ENCODE measurements at regions not wholly inside any gene's neighbourhood (a gene's known extent, or its start where the extent isn't known, plus 50 kb on each side); places are given as distances from the start of the nearest gene placed in this dataset.

DNA sequence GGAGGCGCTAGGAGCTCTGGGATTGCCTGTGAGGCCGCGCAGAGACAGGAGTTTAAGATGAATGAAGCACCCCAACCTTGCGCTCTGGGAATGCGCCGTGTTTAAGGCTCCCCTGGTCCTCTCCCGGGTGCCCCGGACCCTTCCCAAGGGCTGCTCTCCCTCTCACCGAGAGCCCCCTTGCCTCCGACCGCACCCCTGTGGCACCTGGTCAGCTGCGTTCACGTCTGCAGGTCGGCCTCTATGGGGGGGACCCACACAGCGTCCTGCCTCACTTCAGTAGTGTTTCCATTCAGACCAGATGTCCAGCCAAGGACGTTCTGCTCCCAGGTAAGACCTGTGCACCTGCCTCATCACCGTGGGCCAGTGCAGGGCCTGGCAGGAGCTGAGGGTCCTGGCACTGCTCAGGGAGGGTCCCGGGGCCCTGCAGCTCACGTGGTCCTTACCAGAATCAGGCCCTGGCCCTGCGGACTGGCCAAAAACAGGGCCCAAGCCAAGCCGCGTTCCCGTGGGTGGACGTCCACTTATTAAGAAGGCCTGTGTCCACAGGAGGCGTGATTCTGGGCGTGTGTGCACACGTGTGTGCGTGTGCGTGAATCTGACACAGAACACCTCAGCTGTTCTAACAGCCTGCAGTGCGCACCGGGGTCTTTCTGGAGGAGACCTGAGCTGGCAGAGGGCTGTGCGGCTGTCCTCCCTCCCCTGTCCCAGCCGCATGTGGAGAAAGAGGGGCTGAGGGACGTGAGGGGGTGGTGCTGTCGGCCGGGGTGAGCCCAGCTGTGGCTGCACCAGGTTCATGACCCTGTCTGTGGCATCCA, 79.9 kb upstream of the BHLHE23 start:
- no peaks in the 10 kb centered on the region for H3K4me1 Mint-ChIP-seq (ENCODE audit: insufficient read depth, unreplicated experiment)
- ChIA-PET POLR2A (interaction anchor here (0.5 to 0.7 kb wide), 2 partner anchors 16 to 73 kb away, joined by 3 to 4 read pairs; no protein-coding TSS in a partner anchor), CTCF (interaction anchor here (0.5 kb wide), 1 partner anchor 42 kb away, joined by 3 read pairs; no protein-coding TSS in a partner anchor)
- no peak overlapping the region for H3K4me3 Mint-ChIP-seq (ENCODE audit: unreplicated experiment)
- no peaks in the 10 kb centered on the region for H3K36me3 Mint-ChIP-seq (ENCODE audit: insufficient read depth, unreplicated experiment)
- no peak for DNase-seq (ENCODE audit: unreplicated experiment)
- TF ChIP-seq, protein P1, sequence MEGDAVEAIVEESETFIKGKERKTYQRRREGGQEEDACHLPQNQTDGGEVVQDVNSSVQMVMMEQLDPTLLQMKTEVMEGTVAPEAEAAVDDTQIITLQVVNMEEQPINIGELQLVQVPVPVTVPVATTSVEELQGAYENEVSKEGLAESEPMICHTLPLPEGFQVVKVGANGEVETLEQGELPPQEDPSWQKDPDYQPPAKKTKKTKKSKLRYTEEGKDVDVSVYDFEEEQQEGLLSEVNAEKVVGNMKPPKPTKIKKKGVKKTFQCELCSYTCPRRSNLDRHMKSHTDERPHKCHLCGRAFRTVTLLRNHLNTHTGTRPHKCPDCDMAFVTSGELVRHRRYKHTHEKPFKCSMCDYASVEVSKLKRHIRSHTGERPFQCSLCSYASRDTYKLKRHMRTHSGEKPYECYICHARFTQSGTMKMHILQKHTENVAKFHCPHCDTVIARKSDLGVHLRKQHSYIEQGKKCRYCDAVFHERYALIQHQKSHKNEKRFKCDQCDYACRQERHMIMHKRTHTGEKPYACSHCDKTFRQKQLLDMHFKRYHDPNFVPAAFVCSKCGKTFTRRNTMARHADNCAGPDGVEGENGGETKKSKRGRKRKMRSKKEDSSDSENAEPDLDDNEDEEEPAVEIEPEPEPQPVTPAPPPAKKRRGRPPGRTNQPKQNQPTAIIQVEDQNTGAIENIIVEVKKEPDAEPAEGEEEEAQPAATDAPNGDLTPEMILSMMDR (IDR thresholded peaks at IDR 0.05; ENCODE audit: unreplicated experiment): no peak
- peaks cover 39% of the 10 kb centered on the region for H3K27me3 Mint-ChIP-seq (ENCODE audit: insufficient read depth, unreplicated experiment)
- H3K27ac Mint-ChIP-seq (ENCODE audit: low read depth, unreplicated experiment): no peak overlapping the region
- intact Hi-C loops (cut with micrococcal nuclease): no loop called here
- no TSS peak for BruUV-seq (replicated peaks)
- H3K9me3 Mint-ChIP-seq (ENCODE audit: unreplicated experiment): no peaks in the 10 kb centered on the region

DNA sequence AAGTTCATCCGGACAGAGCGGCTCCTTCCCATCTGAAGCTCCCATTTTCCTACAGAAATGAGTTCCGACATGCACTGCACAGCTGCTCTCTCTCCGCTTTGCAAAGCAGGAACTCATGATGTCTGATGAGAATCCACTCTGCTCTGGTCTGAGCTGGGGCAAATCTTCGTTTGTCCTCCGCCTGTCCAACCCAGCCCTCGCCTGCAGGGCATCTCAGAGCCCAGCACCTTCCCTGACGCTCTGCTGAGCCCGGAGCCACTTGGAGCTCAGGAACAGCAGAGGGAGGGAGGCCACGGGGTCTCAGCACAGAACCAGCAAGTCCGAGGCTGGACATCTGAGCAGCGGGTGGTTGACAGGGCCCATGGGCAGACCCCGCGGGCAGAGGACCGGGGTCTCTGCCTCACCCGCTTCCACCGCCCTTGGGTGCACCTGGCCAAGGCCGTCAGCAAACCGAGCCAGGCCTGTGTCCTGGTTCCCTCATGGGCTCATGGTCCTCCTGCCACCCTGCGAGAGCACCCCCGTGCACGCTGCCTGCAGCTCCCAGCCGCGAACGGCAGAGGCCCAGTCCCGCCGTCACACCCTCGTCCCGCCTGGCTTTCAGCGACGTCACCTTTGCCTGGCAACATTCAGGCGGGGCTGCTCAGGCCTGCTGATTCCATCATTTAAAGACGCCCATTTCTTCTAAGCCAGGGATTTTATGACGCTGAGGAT, 78.5 kb upstream of the BHLHE23 start:
- no peaks in the 10 kb centered on the region for H3K9me3 Mint-ChIP-seq (ENCODE audit: unreplicated experiment)
- peaks cover 39% of the 10 kb centered on the region for H3K27me3 Mint-ChIP-seq (ENCODE audit: insufficient read depth, unreplicated experiment)
- no peaks in the 10 kb centered on the region for H3K36me3 Mint-ChIP-seq (ENCODE audit: insufficient read depth, unreplicated experiment)
- no peak for DNase-seq (ENCODE audit: unreplicated experiment)
- TF ChIP-seq, protein P1 (IDR thresholded peaks at IDR 0.05; ENCODE audit: unreplicated experiment): no peak
- no peak overlapping the region for H3K4me3 Mint-ChIP-seq (ENCODE audit: unreplicated experiment)
- no peak overlapping the region for H3K27ac Mint-ChIP-seq (ENCODE audit: low read depth, unreplicated experiment)
- BruUV-seq (replicated peaks): no TSS peak
- CTCF ChIA-PET: interaction anchor here (0.5 to 0.8 kb wide), 3 partner anchors 29 to 454 kb away, joined by 3 to 4 read pairs (median 4); no protein-coding TSS in a partner anchor
- no peaks in the 10 kb centered on the region for H3K4me1 Mint-ChIP-seq (ENCODE audit: insufficient read depth, unreplicated experiment)
- intact Hi-C loops (cut with micrococcal nuclease): no loop called here
- POLR2A ChIA-PET: no interaction called here

DNA sequence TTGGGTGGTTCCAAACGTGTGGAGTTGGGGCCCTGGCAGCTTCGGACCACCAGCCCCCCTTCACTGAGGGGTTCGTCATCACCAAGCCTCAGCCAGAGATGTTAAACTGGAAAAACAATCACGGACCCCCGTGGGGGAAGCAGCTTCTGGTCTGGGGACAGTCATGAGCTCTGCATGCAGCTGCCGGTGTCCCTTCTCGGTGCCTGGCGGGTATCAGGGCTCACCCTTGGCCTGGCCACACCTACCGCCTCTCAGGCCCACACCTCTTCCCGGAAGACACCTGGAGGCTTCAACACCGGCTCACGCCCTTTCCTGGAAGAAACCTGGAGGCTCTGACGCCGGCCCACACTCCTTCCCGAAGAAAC, 77.8 kb upstream of the BHLHE23 start:
- intact Hi-C loops (cut with micrococcal nuclease): no loop called here
- H3K27me3 Mint-ChIP-seq (ENCODE audit: insufficient read depth, unreplicated experiment): peaks cover 39% of the 10 kb centered on the region
- H3K9me3 Mint-ChIP-seq (ENCODE audit: unreplicated experiment): no peaks in the 10 kb centered on the region
- H3K36me3 Mint-ChIP-seq (ENCODE audit: insufficient read depth, unreplicated experiment): no peaks in the 10 kb centered on the region
- no peak overlapping the region for H3K4me3 Mint-ChIP-seq (ENCODE audit: unreplicated experiment)
- no peak for DNase-seq (ENCODE audit: unreplicated experiment)
- no TSS peak for BruUV-seq (replicated peaks)
- ChIA-PET CTCF (interaction anchor here (0.6 kb wide), 1 partner anchor 95 kb away, joined by 3 read pairs; no protein-coding TSS in a partner anchor), POLR2A (no interaction called here)
- TF ChIP-seq, protein P1 (IDR thresholded peaks at IDR 0.05; ENCODE audit: unreplicated experiment): no peak
- no peaks in the 10 kb centered on the region for H3K4me1 Mint-ChIP-seq (ENCODE audit: insufficient read depth, unreplicated experiment)
- H3K27ac Mint-ChIP-seq (ENCODE audit: low read depth, unreplicated experiment): no peak overlapping the region

DNA sequence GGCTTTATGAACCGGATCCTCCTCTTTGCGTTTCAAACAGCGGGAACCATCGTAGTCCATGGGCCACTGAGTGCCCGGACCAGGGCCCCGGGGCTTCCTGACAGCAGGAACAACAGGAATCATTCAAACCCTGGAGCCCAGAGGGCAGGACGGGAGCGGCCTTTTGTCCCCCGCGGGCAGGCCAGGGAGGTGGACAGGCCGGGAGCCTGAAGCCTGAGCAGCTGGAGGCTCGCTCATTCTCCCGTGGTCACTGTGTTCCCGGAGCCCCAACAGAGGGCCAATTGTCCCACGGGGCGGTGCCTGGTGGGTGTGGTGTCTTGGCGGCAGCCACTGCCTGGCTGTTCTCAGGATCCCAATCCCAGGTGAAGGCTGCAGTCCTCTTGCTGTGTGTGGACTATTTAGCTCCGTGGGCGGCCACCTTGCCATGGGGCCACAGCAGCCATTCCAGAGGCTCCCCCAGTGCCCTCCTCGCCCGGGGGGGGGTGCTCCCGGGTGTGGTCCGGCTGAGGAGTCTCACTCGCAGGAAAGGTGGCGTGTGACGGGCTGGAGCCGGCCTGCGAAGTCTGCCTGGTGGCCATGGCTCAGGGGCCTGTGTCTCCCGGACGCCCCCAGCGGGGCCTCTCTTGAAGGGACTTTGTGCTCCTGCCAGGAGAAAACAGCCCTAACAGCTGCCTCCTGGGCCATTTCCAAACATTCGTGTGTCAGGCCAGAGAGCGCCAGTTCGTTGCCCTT, 77.2 kb upstream of the BHLHE23 start:
- ChIA-PET CTCF (interaction anchor here (0.6 kb wide), 2 partner anchors 15 to 96 kb away, joined by 3 read pairs; no protein-coding TSS in a partner anchor), POLR2A (no interaction called here)
- H3K27me3 Mint-ChIP-seq (ENCODE audit: insufficient read depth, unreplicated experiment): peaks cover 39% of the 10 kb centered on the region
- TF ChIP-seq, protein P1 (IDR thresholded peaks at IDR 0.05; ENCODE audit: unreplicated experiment): no peak
- intact Hi-C loops (cut with micrococcal nuclease): no loop called here
- no peak overlapping the region for H3K4me3 Mint-ChIP-seq (ENCODE audit: unreplicated experiment)
- no peak for DNase-seq (ENCODE audit: unreplicated experiment)
- no TSS peak for BruUV-seq (replicated peaks)
- no peaks in the 10 kb centered on the region for H3K4me1 Mint-ChIP-seq (ENCODE audit: insufficient read depth, unreplicated experiment)
- H3K36me3 Mint-ChIP-seq (ENCODE audit: insufficient read depth, unreplicated experiment): no peaks in the 10 kb centered on the region
- H3K9me3 Mint-ChIP-seq (ENCODE audit: unreplicated experiment): no peaks in the 10 kb centered on the region
- no peak overlapping the region for H3K27ac Mint-ChIP-seq (ENCODE audit: low read depth, unreplicated experiment)
